ENCODE measurements at regions not wholly inside any gene's neighbourhood (a gene's known extent, or its start where the extent isn't known, plus 50 kb on each side); places are given as distances from the start of the nearest gene placed in this dataset.

DNA sequence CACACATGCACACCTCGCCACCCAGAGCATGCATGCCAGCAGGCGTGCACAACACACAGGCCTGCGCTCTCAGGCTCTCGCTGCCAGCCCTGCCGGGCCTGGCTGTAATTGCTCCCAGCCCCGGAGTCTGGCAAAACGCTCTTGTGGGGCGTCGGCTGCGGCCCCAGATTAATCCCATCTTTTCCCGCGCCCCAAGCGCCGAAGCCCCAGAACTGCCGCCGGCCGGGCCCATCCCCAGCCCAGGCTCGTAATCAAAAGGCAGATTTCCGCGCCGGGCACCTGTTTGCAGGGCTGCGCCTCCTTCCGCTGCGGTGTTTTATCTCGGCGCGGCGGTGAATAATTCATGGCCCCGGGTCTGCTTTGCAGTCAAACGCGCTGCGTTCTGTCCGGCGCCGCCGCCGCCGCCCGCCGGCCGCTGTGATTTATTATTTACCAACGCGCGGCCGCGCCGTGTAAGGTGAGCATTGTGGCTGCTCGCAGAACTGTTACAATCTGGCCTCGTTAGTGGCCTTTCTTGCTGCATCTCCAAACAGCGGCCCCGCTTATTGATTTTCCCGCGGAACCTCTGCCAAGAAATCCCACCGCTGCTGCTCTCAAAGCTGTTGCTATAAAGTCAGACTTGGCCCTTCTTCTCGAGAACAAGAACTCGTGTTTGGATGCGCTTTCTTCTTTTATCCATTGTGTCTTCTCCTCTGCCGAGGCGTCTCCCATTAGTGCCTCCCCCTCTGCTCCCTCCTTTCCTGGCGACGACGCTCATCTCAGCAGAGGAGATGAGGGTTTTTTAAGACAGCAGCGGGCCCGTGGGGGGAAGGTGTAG, 126.1 kb downstream of the IRX5 start:
- no peaks in the 10 kb centered on the region for H3K4me1 ChIP-seq (ENCODE audit: insufficient read depth, low read length)

DNA sequence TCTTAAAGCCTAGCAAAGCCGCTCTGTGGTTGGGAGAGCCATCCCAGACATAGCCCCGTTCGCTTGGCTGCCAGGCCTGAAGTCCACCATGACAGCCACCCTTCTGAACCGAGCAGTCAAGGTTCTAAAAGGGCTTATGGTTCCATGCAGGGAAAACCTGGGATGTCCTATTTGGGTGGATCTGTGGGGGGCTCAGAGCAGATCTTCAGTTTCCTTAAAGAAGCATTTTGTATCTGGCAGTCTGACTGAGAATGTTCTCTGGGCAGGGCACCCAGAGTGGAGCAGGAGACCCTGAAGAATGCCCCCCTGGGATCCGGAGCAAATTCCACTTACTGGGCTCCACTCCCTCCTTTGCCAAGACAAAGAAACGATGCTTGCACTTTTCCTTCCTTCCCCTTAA, 127.2 kb downstream of the IRX5 start:
- no peaks in the 10 kb centered on the region for H3K79me2 ChIP-seq (ENCODE audit: low read length)
- intact Hi-C loops (cut with micrococcal nuclease): no loop called here
- no peak for TF ChIP-seq EZH2 (IDR thresholded peaks at IDR 0.05; ENCODE audit: low read length, unreplicated experiment)
- no peak overlapping the region for H2AFZ ChIP-seq (ENCODE audit: low read length)
- H3K4me3 ChIP-seq (ENCODE audit: low read length): no peak overlapping the region
- no peaks in the 10 kb centered on the region for H3K4me1 ChIP-seq (ENCODE audit: insufficient read depth, low read length)
- no peaks in the 10 kb centered on the region for H3K9me2 ChIP-seq (replicated peaks; ENCODE audit: low read length)
- no peak overlapping the region for H3K9ac ChIP-seq (ENCODE audit: low read length)
- no peak for ATAC-seq
- H3K36me3 ChIP-seq (ENCODE audit: low read depth, low read length): no peaks in the 10 kb centered on the region
- no peak overlapping the region for H3K27ac ChIP-seq (ENCODE audit: low read length)
- no peaks in the 10 kb centered on the region for H3F3A ChIP-seq (ENCODE audit: low read length, unreplicated experiment)
- POLR2A ChIA-PET (ENCODE audit: unreplicated experiment): no interaction called here
- no peaks in the 10 kb centered on the region for H3K9me3 ChIP-seq (ENCODE audit: low read length)
- no peaks in the 10 kb centered on the region for H3K27me3 ChIP-seq (ENCODE audit: low read length)
- H4K20me1 ChIP-seq (ENCODE audit: low read length): no peaks in the 10 kb centered on the region
- BruUV-seq (replicated peaks): no TSS peak
- CTCF ChIA-PET: no interaction called here
- no peak overlapping the region for H3K4me2 ChIP-seq (ENCODE audit: low read length)
- no peak for DNase-seq

More for the DNA sequence above, 126.1 kb downstream of the IRX5 start:
- no peaks in the 10 kb centered on the region for H3K9me3 ChIP-seq (ENCODE audit: low read length)
- no peak overlapping the region for H3K4me3 ChIP-seq (ENCODE audit: low read length)
- no peak overlapping the region for H2AFZ ChIP-seq (ENCODE audit: low read length)
- ATAC-seq (no peak), DNase-seq (no peak)
- H3K9ac ChIP-seq (ENCODE audit: low read length): no peak overlapping the region
- H3K36me3 ChIP-seq (ENCODE audit: low read depth, low read length): no peaks in the 10 kb centered on the region
- H3F3A ChIP-seq (ENCODE audit: low read length, unreplicated experiment): no peaks in the 10 kb centered on the region
- no TSS peak for BruUV-seq (replicated peaks)
- H3K27ac ChIP-seq (ENCODE audit: low read length): no peak overlapping the region
- H4K20me1 ChIP-seq (ENCODE audit: low read length): no peaks in the 10 kb centered on the region
- no peaks in the 10 kb centered on the region for H3K27me3 ChIP-seq (ENCODE audit: low read length)
- no peak for TF ChIP-seq EZH2 (IDR thresholded peaks at IDR 0.05; ENCODE audit: low read length, unreplicated experiment)
- TF ChIP-seq, protein P1, sequence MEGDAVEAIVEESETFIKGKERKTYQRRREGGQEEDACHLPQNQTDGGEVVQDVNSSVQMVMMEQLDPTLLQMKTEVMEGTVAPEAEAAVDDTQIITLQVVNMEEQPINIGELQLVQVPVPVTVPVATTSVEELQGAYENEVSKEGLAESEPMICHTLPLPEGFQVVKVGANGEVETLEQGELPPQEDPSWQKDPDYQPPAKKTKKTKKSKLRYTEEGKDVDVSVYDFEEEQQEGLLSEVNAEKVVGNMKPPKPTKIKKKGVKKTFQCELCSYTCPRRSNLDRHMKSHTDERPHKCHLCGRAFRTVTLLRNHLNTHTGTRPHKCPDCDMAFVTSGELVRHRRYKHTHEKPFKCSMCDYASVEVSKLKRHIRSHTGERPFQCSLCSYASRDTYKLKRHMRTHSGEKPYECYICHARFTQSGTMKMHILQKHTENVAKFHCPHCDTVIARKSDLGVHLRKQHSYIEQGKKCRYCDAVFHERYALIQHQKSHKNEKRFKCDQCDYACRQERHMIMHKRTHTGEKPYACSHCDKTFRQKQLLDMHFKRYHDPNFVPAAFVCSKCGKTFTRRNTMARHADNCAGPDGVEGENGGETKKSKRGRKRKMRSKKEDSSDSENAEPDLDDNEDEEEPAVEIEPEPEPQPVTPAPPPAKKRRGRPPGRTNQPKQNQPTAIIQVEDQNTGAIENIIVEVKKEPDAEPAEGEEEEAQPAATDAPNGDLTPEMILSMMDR (conservative IDR thresholded peaks at IDR 0.05; ENCODE audit: low read depth, low read length): no peak
- TF ChIP-seq EZH2phosphoT487 (IDR thresholded peaks at IDR 0.05; ENCODE audit: borderline replicate concordance, low read length): no peak
- no peaks in the 10 kb centered on the region for H3K79me2 ChIP-seq (ENCODE audit: low read length)
- CTCF ChIA-PET: no interaction called here
- POLR2A ChIA-PET (ENCODE audit: unreplicated experiment): no interaction called here
- H3K9me2 ChIP-seq (replicated peaks; ENCODE audit: low read length): no peaks in the 10 kb centered on the region
- H3K4me2 ChIP-seq (ENCODE audit: low read length): no peak overlapping the region
- intact Hi-C loops (cut with micrococcal nuclease): no loop called here

DNA sequence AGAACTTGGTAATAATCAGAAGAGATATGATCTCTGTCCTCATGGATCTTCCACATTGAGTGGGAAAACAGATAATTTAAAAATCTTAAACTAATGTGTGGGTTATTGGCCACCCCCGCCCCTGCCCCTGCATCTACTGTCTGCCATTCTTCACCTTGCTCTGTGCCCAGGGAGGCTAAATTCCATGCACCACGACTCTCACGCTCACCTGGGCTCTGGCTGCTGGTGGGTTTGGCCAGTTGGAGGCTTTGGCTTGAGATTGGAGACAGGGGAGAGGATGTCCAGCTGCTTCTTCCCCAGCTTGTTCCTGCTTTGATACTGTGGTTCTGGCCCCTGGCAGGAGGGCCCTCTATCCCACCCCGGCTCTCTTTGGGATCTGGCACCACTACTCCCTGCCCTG, 127.9 kb downstream of the IRX5 start:
- no peaks in the 10 kb centered on the region for H3K79me2 ChIP-seq (ENCODE audit: low read length)
- ChIA-PET POLR2A (ENCODE audit: unreplicated experiment) (no interaction called here), CTCF (no interaction called here)
- no peaks in the 10 kb centered on the region for H4K20me1 ChIP-seq (ENCODE audit: low read length)
- H3K9me3 ChIP-seq (ENCODE audit: low read length): no peaks in the 10 kb centered on the region
- DNase-seq (no peak), ATAC-seq (no peak)
- no peaks in the 10 kb centered on the region for H3K9me2 ChIP-seq (replicated peaks; ENCODE audit: low read length)
- no peak overlapping the region for H3K27ac ChIP-seq (ENCODE audit: low read length)
- H3K4me2 ChIP-seq (ENCODE audit: low read length): no peak overlapping the region
- no peaks in the 10 kb centered on the region for H3K36me3 ChIP-seq (ENCODE audit: low read depth, low read length)
- no peak overlapping the region for H3K4me3 ChIP-seq (ENCODE audit: low read length)
- no TSS peak for BruUV-seq (replicated peaks)
- no peaks in the 10 kb centered on the region for H3K27me3 ChIP-seq (ENCODE audit: low read length)
- no peaks in the 10 kb centered on the region for H3F3A ChIP-seq (ENCODE audit: low read length, unreplicated experiment)
- H3K9ac ChIP-seq (ENCODE audit: low read length): no peak overlapping the region
- no peak overlapping the region for H2AFZ ChIP-seq (ENCODE audit: low read length)
- intact Hi-C loops (cut with micrococcal nuclease): no loop called here
- H3K4me1 ChIP-seq (ENCODE audit: insufficient read depth, low read length): no peaks in the 10 kb centered on the region
- no peak for TF ChIP-seq EZH2phosphoT487 (IDR thresholded peaks at IDR 0.05; ENCODE audit: borderline replicate concordance, low read length)
- no peak for TF ChIP-seq EZH2 (IDR thresholded peaks at IDR 0.05; ENCODE audit: low read length, unreplicated experiment)
- TF ChIP-seq, protein P1 (conservative IDR thresholded peaks at IDR 0.05; ENCODE audit: low read depth, low read length): no peak
